PC-9 (cell line): ENCODE measurements at regions not wholly inside any gene's neighbourhood (a gene's known extent, or its start where the extent isn't known, plus 50 kb on each side); places are given as distances from the start of the nearest gene placed in this dataset.

Experiments used
- BruUV-seq: library from RNA; stranded (reverse); fragments of 400-500 nt; replicated peaks from 2 replicates; lab custom pipeline; 2021; lab: Mats Ljungman, UMichigan
- CTCF ChIA-PET: fragments of 300-600 bp; sonication (Branson Sonifier 250); formaldehyde crosslinking; loops from one replicate; lab custom pipeline; 2022; ENCODE audit warnings: antibody characterized with exemption; lab: Charles Lee
- POLR2A ChIA-PET: fragments of 300-600 bp; sonication (Branson Sonifier 250); formaldehyde crosslinking; loops from one replicate; lab custom pipeline; 2022; ENCODE audit warnings: antibody characterized with exemption; ENCODE audit not compliant: unreplicated experiment; lab: Charles Lee
- DNase-seq, 2 experiments: peaks; one replicate each; pipeline versions ENCODE4 v3.0.0 to v3.0.0-alpha.2; 2015 to 2022; ENCODE audit warnings: mixed read lengths in 1 of 2
- H2AFZ ChIP-seq: fragments of 200-600 bp; sonication (generic); 2 replicates; pipeline ENCODE4 v1.8.1; 2017; ENCODE audit warnings: antibody characterized with exemption
- H3F3A ChIP-seq: fragments of 200-600 bp; sonication (generic); 2 replicates; pipeline ENCODE4 v1.8.1; 2017; ENCODE audit warnings: antibody characterized with exemption, mild to moderate bottlenecking, low read depth; ENCODE audit not compliant: insufficient read depth
- H3K27ac ChIP-seq: fragments of 200-600 bp; sonication (generic); 2 replicates; pipeline ENCODE4 v1.6.1; 2016; ENCODE audit warnings: mixed run types
- H3K27me3 ChIP-seq: fragments of 200-600 bp; sonication (generic); 2 replicates; pipeline ENCODE4 v1.6.1; 2016; ENCODE audit warnings: low read depth, mixed run types; ENCODE audit not compliant: insufficient read depth
- H3K36me3 ChIP-seq: fragments of 200-600 bp; sonication (generic); 2 replicates; pipeline ENCODE4 v1.6.1; 2016; ENCODE audit warnings: low read depth, mixed run types
- H3K4me1 ChIP-seq: fragments of 200-600 bp; sonication (generic); replicated peaks from 2 replicates; pipeline ENCODE4 v1.6.1; 2016; ENCODE audit warnings: mixed run types; ENCODE audit not compliant: insufficient read depth
- H3K4me2 ChIP-seq: fragments of 200-600 bp; sonication (generic); 2 replicates; pipeline ENCODE4 v1.6.1; 2017; ENCODE audit warnings: mixed run types
- H3K4me3 ChIP-seq: fragments of 200-600 bp; sonication (generic); 2 replicates; pipeline ENCODE4 v1.6.1; 2016; ENCODE audit warnings: mixed run types
- H3K79me2 ChIP-seq: fragments of 200-600 bp; sonication (generic); 2 replicates; pipeline ENCODE4 v1.6.1; 2017; ENCODE audit warnings: low read depth, mixed run types
- H3K9me2 ChIP-seq: fragments of 200-600 bp; sonication (generic); 2 replicates; pipeline ENCODE4 v1.8.1; 2017; ENCODE audit warnings: mild to moderate bottlenecking; ENCODE audit not compliant: insufficient read depth
- H3K9me3 ChIP-seq: fragments of 200-600 bp; sonication (generic); 2 replicates; pipeline ENCODE4 v1.8.1; 2016; ENCODE audit warnings: low read depth; ENCODE audit not compliant: insufficient read depth
- H4K20me1 ChIP-seq: fragments of 200-600 bp; sonication (generic); 2 replicates; pipeline ENCODE4 v1.8.1; 2017; ENCODE audit not compliant: insufficient read depth
- CTCF ChIP-seq: fragments of 200-600 bp; sonication (generic); conservative IDR thresholded peaks from 2 replicates; pipeline ENCODE4 v1.6.1; 2017; ENCODE audit warnings: mixed run types, antibody characterized with exemption, mild to moderate bottlenecking, moderate library complexity
- EZH2 ChIP-seq: fragments of 200-600 bp; sonication (generic); IDR thresholded peaks from 2 replicates; pipeline ENCODE4 v1.8.0; 2017; ENCODE audit warnings: antibody characterized with exemption, low read depth
- intact Hi-C: fragments of 100-400 bp; cut with micrococcal nuclease; formaldehyde crosslinking; loops from one replicate; pipeline ENCODE4 v1.10.0; 2022; ENCODE audit not compliant: unreplicated experiment

- Histone ChIP-seq H3K4me3 (no peak overlapping the region), H3K4me1 (no peaks in the 10 kb centered on the region), H3K27me3 (no peaks in the 10 kb centered on the region), H3K4me2 (no peak overlapping the region), H3K36me3 (no peaks in the 10 kb centered on the region), H3K9me3 (no peaks in the 10 kb centered on the region), H2AFZ (no peak overlapping the region), H3K27ac (no peak overlapping the region), H3F3A (no peaks in the 10 kb centered on the region), H3K79me2 (no peaks in the 10 kb centered on the region), H4K20me1 (no peaks in the 10 kb centered on the region), H3K9me2 (no peaks in the 10 kb centered on the region)
- DNase-seq = no peak
- ChIA-PET CTCF (no interaction called here), POLR2A (no interaction called here)
- TF ChIP-seq CTCF (no peak), EZH2 (no peak)
- intact Hi-C loops = no loop called here
- no TSS peak for BruUV-seq
Observed at GRCh38 chr13:78364711-78365110, 238.6 kb downstream of the POU4F1 start.

- Histone ChIP-seq H3K27me3 (no peaks in the 10 kb centered on the region), H3K4me3 (no peak overlapping the region), H4K20me1 (no peaks in the 10 kb centered on the region), H3K9me2 (no peaks in the 10 kb centered on the region), H3F3A (no peaks in the 10 kb centered on the region), H3K79me2 (no peaks in the 10 kb centered on the region), H3K4me2 (no peak overlapping the region), H3K27ac (no peak overlapping the region), H3K36me3 (no peaks in the 10 kb centered on the region), H3K4me1 (no peaks in the 10 kb centered on the region), H2AFZ (no peak overlapping the region), H3K9me3 (no peaks in the 10 kb centered on the region)
- ChIA-PET POLR2A (no interaction called here), CTCF (no interaction called here)
- DNase-seq = no peak
- intact Hi-C loops = no loop called here
- no TSS peak for BruUV-seq
- TF ChIP-seq CTCF (no peak), EZH2 (no peak)
Observed at GRCh38 chr13:78341032-78341431, 262.3 kb downstream of the POU4F1 start.

GRCh38 chr13:78339927-78340326 lies 263.4 kb downstream of the POU4F1 start:
- BruUV-seq = no TSS peak
- TF ChIP-seq EZH2 = no peak
- no peak for TF ChIP-seq CTCF
- H3K27ac ChIP-seq = no peak overlapping the region

More at GRCh38 chr13:78339927-78340326, 263.4 kb downstream of the POU4F1 start:
- Histone ChIP-seq H3K9me2 (no peaks in the 10 kb centered on the region), H3K36me3 (no peaks in the 10 kb centered on the region), H2AFZ (no peak overlapping the region), H3F3A (no peaks in the 10 kb centered on the region), H3K4me3 (no peak overlapping the region), H3K4me1 (no peaks in the 10 kb centered on the region), H3K27me3 (no peaks in the 10 kb centered on the region), H3K4me2 (no peak overlapping the region), H3K79me2 (no peaks in the 10 kb centered on the region), H3K9me3 (no peaks in the 10 kb centered on the region), H4K20me1 (no peaks in the 10 kb centered on the region)
- no peak for DNase-seq
- POLR2A ChIA-PET = no interaction called here
- intact Hi-C loops = no loop called here
- CTCF ChIA-PET = no interaction called here
